CD8-positive, alpha-beta memory T cell (primary cell): ENCODE measurements at regions not wholly inside any gene's neighbourhood (a gene's known extent, or its start where the extent isn't known, plus 50 kb on each side); places are given as distances from the start of the nearest gene placed in this dataset.

Experiments used
- CTCF ChIA-PET: fragments of 350-600 bp; sonication (Branson Sonifier 250); formaldehyde crosslinking; loops from one replicate; lab custom pipeline; 2021; ENCODE audit warnings: antibody characterized with exemption; lab: Charles Lee
- POLR2A ChIA-PET: fragments of 350-600 bp; sonication (Branson Sonifier 250); formaldehyde crosslinking; loops from one replicate; lab custom pipeline; 2021; ENCODE audit warnings: antibody characterized with exemption; lab: Charles Lee
- DNase-seq, 5 donors: peaks; one replicate each; pipeline versions ENCODE4 v3.0.0 to v3.0.0-alpha.2; 2020 to 2022; ENCODE audit warnings: mixed read lengths in 1 of 5
- H3K27ac ChIP-seq: one replicate; pipeline ENCODE4 v1.7.0; 2013; ENCODE audit warnings: low read depth, mild to moderate bottlenecking, low read length, moderate library complexity
- H3K27me3 ChIP-seq: 2 replicates; pipeline ENCODE4 v1.7.0; 2013; ENCODE audit warnings: low read length, mild to moderate bottlenecking; ENCODE audit not compliant: insufficient read depth, poor library complexity, severe bottlenecking
- H3K36me3 ChIP-seq: 2 replicates; pipeline ENCODE4 v1.7.0; 2013; ENCODE audit warnings: mild to moderate bottlenecking, low read length, moderate library complexity; ENCODE audit not compliant: insufficient read depth
- H3K4me1 ChIP-seq: 2 replicates; pipeline ENCODE4 v1.7.0; 2013; ENCODE audit warnings: mild to moderate bottlenecking, low read length, moderate library complexity; ENCODE audit not compliant: insufficient read depth
- H3K4me3 ChIP-seq: 2 replicates; pipeline ENCODE4 v1.7.0; 2013; ENCODE audit warnings: mild to moderate bottlenecking, low read length
- H3K9me3 ChIP-seq: 2 replicates; pipeline ENCODE4 v1.7.0; 2013; ENCODE audit warnings: mild to moderate bottlenecking, low read length
- H3K27ac Mint-ChIP-seq, 8 donors: one replicate each; pipeline ENCODE4 v1.8.0; 2020 to 2021; ENCODE audit warnings: mixed read lengths in 8 of 8, mild to moderate bottlenecking in 6 of 8, inconsistent platforms in 3 of 8, moderate library complexity in 3 of 8
- H3K27me3 Mint-ChIP-seq, 2 donors: one replicate each; pipeline ENCODE4 v1.8.0; 2020 to 2021; ENCODE audit warnings: mixed read lengths in 2 of 2, mild to moderate bottlenecking in 1 of 2, moderate library complexity in 1 of 2
- H3K36me3 Mint-ChIP-seq, 3 donors: one replicate each; pipeline ENCODE4 v1.8.0; 2020 to 2021; ENCODE audit warnings: mixed read lengths in 3 of 3, inconsistent platforms in 1 of 3, mild to moderate bottlenecking in 1 of 3
- H3K4me1 Mint-ChIP-seq, 3 donors: one replicate each; pipeline ENCODE4 v1.8.0; 2020 to 2021; ENCODE audit warnings: mixed read lengths in 3 of 3, inconsistent platforms in 1 of 3, mild to moderate bottlenecking in 1 of 3
- H3K4me3 Mint-ChIP-seq, 7 donors: one replicate each; pipeline ENCODE4 v1.8.0; 2020 to 2021; ENCODE audit warnings: mixed read lengths in 7 of 7, mild to moderate bottlenecking in 6 of 7, moderate library complexity in 4 of 7, inconsistent platforms in 2 of 7
- H3K9me3 Mint-ChIP-seq, 5 donors: one replicate each; pipeline ENCODE4 v1.8.0; 2020 to 2022; ENCODE audit warnings: mixed read lengths in 5 of 5, mild to moderate bottlenecking in 3 of 5, moderate library complexity in 2 of 5, inconsistent platforms in 1 of 5

DNA sequence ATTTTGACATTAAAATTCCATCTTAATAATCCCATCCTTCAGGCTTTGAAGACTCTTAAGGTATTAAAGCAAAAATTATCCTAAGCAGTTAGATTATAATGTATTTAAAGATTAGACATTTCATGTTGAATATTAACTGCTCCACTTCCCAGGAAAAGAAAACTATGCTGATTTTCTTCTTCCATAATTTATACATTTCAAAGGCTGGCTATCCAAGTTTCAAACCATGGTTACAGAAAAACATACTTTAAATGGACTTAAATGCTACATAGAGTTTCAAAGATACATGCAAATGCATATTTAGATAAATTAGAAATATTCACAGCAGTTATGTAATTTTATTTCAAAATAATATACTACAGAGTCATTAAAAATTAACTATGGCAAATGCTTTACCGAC lies 1505.6 kb upstream of the ZEB2 start:
- Histone ChIP-seq H3K36me3 (no peaks in the 10 kb centered on the region), H3K27me3 (no peaks in the 10 kb centered on the region), H3K4me3 (no peak overlapping the region), H3K27ac (no peak overlapping the region), H3K4me1 (no peaks in the 10 kb centered on the region), H3K9me3 (no peaks in the 10 kb centered on the region)
- peaks cover 3 to 23% (median 5%) of the 10 kb centered on the region in 5 donors for H3K9me3 Mint-ChIP-seq
- no peaks in the 10 kb centered on the region for H3K4me1 Mint-ChIP-seq
- CTCF ChIA-PET, result no interaction called here
- no peaks in the 10 kb centered on the region for H3K36me3 Mint-ChIP-seq
- no peak for DNase-seq
- no peaks in the 10 kb centered on the region for H3K27me3 Mint-ChIP-seq
- no peak overlapping the region for H3K27ac Mint-ChIP-seq
- H3K4me3 Mint-ChIP-seq, result no peak overlapping the region
- POLR2A ChIA-PET, result no interaction called here

DNA sequence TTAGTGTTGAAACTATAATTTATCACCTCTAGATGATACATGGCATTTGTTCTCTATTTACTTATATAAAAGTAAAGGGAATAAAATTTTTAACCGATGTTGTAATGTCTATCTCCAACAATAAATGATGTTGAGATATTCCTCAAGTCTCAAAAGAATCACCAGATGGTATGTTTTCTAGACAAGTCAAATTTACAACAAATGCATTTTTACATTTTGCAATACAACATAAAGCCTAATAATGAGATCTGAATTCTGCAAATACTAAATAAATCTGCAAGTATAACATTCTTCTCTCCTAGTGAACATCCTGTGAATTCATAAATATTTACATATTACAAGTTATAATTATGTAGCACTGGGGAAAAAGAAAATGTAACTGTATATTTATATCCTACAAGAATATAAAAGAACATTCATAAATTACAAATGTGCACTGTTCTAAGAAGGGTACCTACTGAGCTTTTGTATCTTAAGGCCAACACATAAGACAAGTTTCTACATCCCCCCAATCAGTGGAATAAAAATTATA lies 1504.4 kb upstream of the ZEB2 start:
- Mint-ChIP-seq H3K36me3 (no peaks in the 10 kb centered on the region), H3K4me3 (no peak overlapping the region), H3K27me3 (no peaks in the 10 kb centered on the region), H3K4me1 (no peaks in the 10 kb centered on the region), H3K9me3 (peaks cover 3 to 18% (median 5%) of the 10 kb centered on the region in 5 donors), H3K27ac (no peak overlapping the region)
- Histone ChIP-seq H3K36me3 (no peaks in the 10 kb centered on the region), H3K27ac (no peak overlapping the region), H3K9me3 (no peaks in the 10 kb centered on the region), H3K27me3 (no peaks in the 10 kb centered on the region), H3K4me1 (no peaks in the 10 kb centered on the region), H3K4me3 (no peak overlapping the region)
- no peak for DNase-seq
- ChIA-PET POLR2A (no interaction called here), CTCF (no interaction called here)

GRCh38 chr2:146004462-146004861 lies 1484.5 kb upstream of the ZEB2 start:
- H3K4me1 ChIP-seq, result no peaks in the 10 kb centered on the region
- no peak overlapping the region for H3K27ac Mint-ChIP-seq
- H3K27me3 Mint-ChIP-seq, result no peaks in the 10 kb centered on the region
- H3K36me3 Mint-ChIP-seq, result no peaks in the 10 kb centered on the region
- peaks cover 0 to 12% (median 2%) of the 10 kb centered on the region in 5 donors for H3K9me3 Mint-ChIP-seq
- no peaks in the 10 kb centered on the region for H3K4me1 Mint-ChIP-seq
- no peak overlapping the region for H3K27ac ChIP-seq
- no peaks in the 10 kb centered on the region for H3K27me3 ChIP-seq
- no peak overlapping the region for H3K4me3 Mint-ChIP-seq
- ChIA-PET CTCF (no interaction called here), POLR2A (no interaction called here)
- H3K36me3 ChIP-seq, result no peaks in the 10 kb centered on the region
- H3K4me3 ChIP-seq, result no peak overlapping the region
- DNase-seq, result no peak
- H3K9me3 ChIP-seq, result no peaks in the 10 kb centered on the region

GRCh38 chr2:146003337-146003736 lies 1483.4 kb upstream of the ZEB2 start:
- Histone ChIP-seq H3K9me3 (no peaks in the 10 kb centered on the region), H3K36me3 (no peaks in the 10 kb centered on the region), H3K27ac (no peak overlapping the region), H3K4me3 (no peak overlapping the region), H3K4me1 (no peaks in the 10 kb centered on the region), H3K27me3 (no peaks in the 10 kb centered on the region)
- H3K4me1 Mint-ChIP-seq, result no peaks in the 10 kb centered on the region
- DNase-seq, result no peak
- ChIA-PET CTCF (no interaction called here), POLR2A (no interaction called here)
- no peaks in the 10 kb centered on the region for H3K27me3 Mint-ChIP-seq
- no peaks in the 10 kb centered on the region for H3K36me3 Mint-ChIP-seq
- H3K9me3 Mint-ChIP-seq, result peaks cover 0 to 14% (median 2%) of the 10 kb centered on the region in 5 donors
- H3K4me3 Mint-ChIP-seq, result no peak overlapping the region
- no peak overlapping the region for H3K27ac Mint-ChIP-seq

- Histone ChIP-seq H3K27me3 (no peaks in the 10 kb centered on the region), H3K9me3 (no peaks in the 10 kb centered on the region), H3K4me1 (no peaks in the 10 kb centered on the region), H3K36me3 (no peaks in the 10 kb centered on the region), H3K4me3 (no peak overlapping the region), H3K27ac (no peak overlapping the region)
- Mint-ChIP-seq H3K27me3 (no peaks in the 10 kb centered on the region), H3K27ac (no peak overlapping the region), H3K36me3 (no peaks in the 10 kb centered on the region), H3K4me3 (no peak overlapping the region), H3K9me3 (peaks cover 9 to 32% (median 17%) of the 10 kb centered on the region in 5 donors), H3K4me1 (no peaks in the 10 kb centered on the region)
- no peak for DNase-seq
- ChIA-PET CTCF (no interaction called here), POLR2A (no interaction called here)
Measured at GRCh38 chr2:145994910-145995309, 1475.0 kb upstream of the ZEB2 start.

DNA sequence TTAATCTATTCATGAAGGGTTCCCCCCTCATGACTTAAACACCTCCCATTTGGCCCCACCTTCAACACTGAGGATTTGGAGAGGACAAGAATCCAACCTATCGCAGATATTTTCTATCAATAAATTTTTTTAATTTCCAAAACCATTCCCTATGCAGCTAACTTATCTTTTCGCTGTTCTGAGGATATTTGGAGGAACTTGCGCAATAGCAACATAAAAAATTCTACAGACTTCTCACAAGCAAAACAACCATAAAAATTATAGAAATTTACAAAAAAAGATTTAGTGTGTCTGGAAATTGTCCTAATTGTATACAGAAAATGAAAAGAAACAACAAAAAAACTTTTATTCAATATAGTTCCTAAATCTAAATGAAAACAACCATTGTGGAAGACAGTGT lies 1472.7 kb upstream of the ZEB2 start:
- Histone ChIP-seq H3K27ac (no peak overlapping the region), H3K36me3 (no peaks in the 10 kb centered on the region), H3K27me3 (no peaks in the 10 kb centered on the region), H3K4me3 (no peak overlapping the region), H3K9me3 (no peaks in the 10 kb centered on the region), H3K4me1 (no peaks in the 10 kb centered on the region)
- Mint-ChIP-seq H3K36me3 (no peaks in the 10 kb centered on the region), H3K4me1 (no peaks in the 10 kb centered on the region), H3K27ac (no peak overlapping the region), H3K4me3 (no peak overlapping the region), H3K27me3 (no peaks in the 10 kb centered on the region), H3K9me3 (peaks cover 9 to 24% (median 17%) of the 10 kb centered on the region in 5 donors)
- POLR2A ChIA-PET, result no interaction called here
- no peak for DNase-seq
- CTCF ChIA-PET, result no interaction called here

DNA sequence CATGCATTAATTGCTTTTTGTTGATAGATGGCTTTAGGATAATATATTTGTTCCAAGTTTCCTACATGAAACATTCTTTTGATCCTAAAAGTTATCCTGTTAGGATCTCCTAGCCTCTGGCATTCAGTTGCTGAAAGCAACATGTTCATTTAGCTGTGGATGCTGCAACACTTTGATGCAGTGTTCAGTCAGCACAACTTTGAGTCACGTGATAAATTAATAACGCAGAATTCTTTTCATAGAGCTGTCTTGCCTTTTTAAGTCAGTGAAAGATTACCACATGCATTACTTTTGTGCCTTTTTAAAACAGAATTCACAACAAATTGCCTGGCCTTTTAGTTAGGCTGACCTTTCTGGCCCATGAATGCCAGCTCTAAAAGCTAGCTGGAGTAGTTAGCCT lies 1467.9 kb upstream of the ZEB2 start:
- no peak for DNase-seq
- no peak overlapping the region for H3K4me3 Mint-ChIP-seq
- H3K36me3 Mint-ChIP-seq, result no peaks in the 10 kb centered on the region
- peaks cover 0 to 2% of the 10 kb centered on the region in 2 donors for H3K27me3 Mint-ChIP-seq
- H3K9me3 Mint-ChIP-seq, result peaks cover 0 to 15% (median 4%) of the 10 kb centered on the region in 5 donors
- Histone ChIP-seq H3K4me3 (no peak overlapping the region), H3K4me1 (no peaks in the 10 kb centered on the region), H3K27me3 (no peaks in the 10 kb centered on the region), H3K27ac (no peak overlapping the region), H3K9me3 (no peaks in the 10 kb centered on the region), H3K36me3 (no peaks in the 10 kb centered on the region)
- ChIA-PET CTCF (no interaction called here), POLR2A (no interaction called here)
- no peaks in the 10 kb centered on the region for H3K4me1 Mint-ChIP-seq
- H3K27ac Mint-ChIP-seq, result no peak overlapping the region

- Mint-ChIP-seq H3K9me3 (peaks cover 0 to 9% (median 0%) of the 10 kb centered on the region in 5 donors), H3K27me3 (peaks cover 0 to 2% of the 10 kb centered on the region in 2 donors), H3K36me3 (no peaks in the 10 kb centered on the region), H3K27ac (no peak overlapping the region), H3K4me3 (no peak overlapping the region), H3K4me1 (no peaks in the 10 kb centered on the region)
- no peaks in the 10 kb centered on the region for H3K9me3 ChIP-seq
- ChIA-PET CTCF (no interaction called here), POLR2A (no interaction called here)
- H3K4me3 ChIP-seq, result no peak overlapping the region
- no peak for DNase-seq
- H3K27me3 ChIP-seq, result no peaks in the 10 kb centered on the region
- no peak overlapping the region for H3K27ac ChIP-seq
- no peaks in the 10 kb centered on the region for H3K36me3 ChIP-seq
- no peaks in the 10 kb centered on the region for H3K4me1 ChIP-seq
Measured at GRCh38 chr2:145985517-145985916, 1465.6 kb upstream of the ZEB2 start.

DNA sequence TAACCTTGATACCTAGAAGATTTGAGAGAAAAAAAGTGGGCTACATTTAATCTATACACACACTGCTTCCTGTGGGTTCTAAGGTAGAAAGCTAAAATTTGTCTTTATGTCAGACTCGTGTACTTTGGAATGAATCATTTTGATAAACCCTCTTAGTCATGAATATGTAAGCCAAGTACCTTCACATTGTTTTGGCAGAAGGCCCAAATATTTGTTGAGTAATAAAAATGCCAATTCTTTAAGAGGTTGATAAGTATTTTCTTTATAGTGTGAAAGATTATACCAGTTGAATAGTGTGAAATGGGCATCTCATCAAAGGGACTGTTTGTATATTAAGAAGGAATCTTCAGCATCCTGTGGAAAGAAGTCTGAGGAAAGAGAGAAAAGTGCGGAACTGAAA lies 1464.7 kb upstream of the ZEB2 start:
- H3K4me1 ChIP-seq, result no peaks in the 10 kb centered on the region
- H3K4me3 ChIP-seq, result no peak overlapping the region
- ChIA-PET POLR2A (no interaction called here), CTCF (no interaction called here)
- no peaks in the 10 kb centered on the region for H3K36me3 ChIP-seq
- Mint-ChIP-seq H3K4me3 (no peak overlapping the region), H3K4me1 (no peaks in the 10 kb centered on the region), H3K27ac (no peak overlapping the region), H3K36me3 (no peaks in the 10 kb centered on the region), H3K27me3 (peaks cover 0 to 2% of the 10 kb centered on the region in 2 donors), H3K9me3 (peaks cover 0 to 15% (median 0%) of the 10 kb centered on the region in 5 donors)
- DNase-seq, result no peak
- no peak overlapping the region for H3K27ac ChIP-seq
- no peaks in the 10 kb centered on the region for H3K9me3 ChIP-seq
- H3K27me3 ChIP-seq, result no peaks in the 10 kb centered on the region
